ENCODE measurements at regions not wholly inside any gene's neighbourhood (a gene's known extent, or its start where the extent isn't known, plus 50 kb on each side); places are given as distances from the start of the nearest gene placed in this dataset.

DNA sequence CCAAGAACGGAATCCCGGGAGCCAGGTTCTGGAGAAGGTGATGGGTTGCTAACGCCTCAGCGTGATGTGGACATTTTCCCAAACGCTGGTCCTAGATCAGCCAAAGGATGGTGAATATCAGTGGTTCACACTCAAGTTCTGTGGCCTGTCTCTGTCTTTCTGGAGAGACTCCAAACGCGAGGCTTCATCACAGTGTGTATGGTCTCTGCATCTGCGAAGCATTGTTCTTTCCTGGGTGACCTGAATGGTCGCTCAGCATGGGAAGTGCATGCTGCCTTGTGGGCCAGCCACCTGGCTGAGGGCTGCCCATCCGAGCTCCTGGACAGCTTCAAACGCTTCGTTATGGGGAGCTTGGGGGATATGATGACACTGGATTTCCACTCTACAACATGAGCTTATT is 810.0 kb downstream of the TBC1D22A start:
- DNase-seq = no peak

DNA sequence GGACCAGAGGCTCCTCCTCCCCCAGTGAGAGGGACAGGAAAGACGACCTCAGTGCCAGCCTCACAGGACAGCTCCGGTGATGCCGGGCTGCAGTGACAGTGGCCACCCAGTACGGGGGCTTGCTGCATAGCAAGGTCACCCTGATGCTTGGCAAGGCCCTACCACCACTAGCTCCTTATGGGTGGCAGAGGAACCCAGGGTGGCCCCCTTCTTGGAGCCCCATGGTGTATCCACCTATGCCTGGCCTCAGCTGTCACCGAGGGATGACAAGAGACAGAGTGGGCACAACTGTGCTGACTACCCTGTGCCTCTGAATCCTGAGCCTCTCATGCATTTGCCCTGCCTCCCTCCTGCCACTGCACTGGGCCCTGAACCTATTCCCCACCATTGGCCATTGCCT is 809.2 kb downstream of the TBC1D22A start:
- DNase-seq = no peak

DNA sequence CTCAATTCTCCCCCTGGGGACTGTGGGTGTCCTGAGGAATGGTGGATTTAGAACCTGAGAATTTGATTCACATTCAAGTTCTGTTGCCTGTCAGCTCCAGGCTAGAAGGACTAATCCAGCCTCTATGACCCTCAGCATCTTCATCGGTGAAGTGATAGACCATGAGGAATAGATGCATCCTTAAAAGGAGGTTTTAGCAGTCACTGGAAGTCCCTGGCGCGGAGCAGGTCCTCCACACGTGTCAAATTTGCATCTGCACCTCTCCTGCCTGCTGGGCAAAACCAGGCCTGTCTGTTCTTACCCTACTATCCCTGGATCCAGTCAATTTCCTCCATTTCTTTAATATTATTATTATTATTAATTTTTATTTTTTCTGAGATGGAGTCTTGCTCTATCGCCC is 808.4 kb downstream of the TBC1D22A start:
- no peak for DNase-seq

DNA sequence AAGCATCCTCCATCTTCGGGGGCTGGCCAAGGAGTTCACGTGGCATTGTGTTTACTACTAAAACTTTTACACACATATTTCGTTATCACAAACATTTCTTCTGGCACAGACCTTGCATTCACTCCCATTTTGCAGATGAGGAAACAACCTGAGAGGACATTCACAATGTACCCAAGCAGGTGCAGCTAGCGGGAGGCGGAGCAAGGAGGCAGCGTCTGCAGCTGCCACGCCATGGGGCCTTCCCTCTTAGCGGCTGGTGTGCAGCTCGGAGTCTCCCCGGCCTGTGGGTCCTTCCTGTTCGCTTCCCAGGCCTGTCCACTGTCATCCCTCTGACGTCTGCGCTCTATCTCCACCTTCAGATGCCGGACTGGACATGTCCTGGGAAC is 807.8 kb downstream of the TBC1D22A start:
- DNase-seq = no peak

DNA sequence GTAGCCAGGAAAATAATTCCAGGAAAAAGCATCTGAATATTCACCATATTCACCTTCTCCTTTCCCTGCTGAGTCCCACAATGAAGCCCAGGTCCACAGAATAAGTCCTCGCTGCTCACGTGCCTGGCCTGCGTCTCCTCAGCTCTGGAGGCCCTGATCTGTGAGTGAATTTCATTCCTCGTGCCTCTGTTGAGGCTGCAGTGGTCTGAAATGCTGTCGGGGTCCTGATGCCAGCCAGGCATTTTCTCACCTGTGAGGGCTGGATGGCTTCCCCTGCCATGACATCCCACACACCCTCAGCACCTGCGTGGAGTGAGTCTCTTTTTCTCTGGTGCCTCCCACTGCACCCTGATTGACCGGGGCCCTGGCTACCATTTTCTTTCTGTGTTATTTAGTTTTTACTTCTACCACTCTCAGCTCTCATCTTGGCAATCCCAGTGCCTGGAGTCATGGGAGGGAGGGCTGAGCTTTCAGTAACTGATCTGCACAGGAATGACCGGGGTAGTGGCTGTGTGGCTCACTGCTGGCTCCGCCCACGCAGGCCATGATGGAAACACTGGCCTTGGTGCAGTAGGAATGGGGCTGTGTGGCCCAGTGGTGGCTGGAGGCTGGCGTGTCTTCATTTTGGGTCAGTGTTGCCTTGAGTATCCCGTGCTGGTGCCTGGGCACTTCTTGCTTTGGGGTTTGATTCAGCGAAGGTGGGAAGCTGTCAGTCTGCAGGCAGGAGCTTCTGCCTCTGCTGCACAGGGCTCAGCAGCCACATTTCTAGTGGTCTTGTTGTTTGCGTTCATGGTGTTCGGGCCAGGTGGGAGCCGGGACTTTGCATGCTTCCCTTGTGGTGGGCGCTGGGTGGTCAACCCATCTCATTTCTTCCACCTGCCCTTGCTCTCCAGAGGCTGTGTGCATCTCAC is 807.2 kb downstream of the TBC1D22A start:
- DNase-seq = no peak

DNA sequence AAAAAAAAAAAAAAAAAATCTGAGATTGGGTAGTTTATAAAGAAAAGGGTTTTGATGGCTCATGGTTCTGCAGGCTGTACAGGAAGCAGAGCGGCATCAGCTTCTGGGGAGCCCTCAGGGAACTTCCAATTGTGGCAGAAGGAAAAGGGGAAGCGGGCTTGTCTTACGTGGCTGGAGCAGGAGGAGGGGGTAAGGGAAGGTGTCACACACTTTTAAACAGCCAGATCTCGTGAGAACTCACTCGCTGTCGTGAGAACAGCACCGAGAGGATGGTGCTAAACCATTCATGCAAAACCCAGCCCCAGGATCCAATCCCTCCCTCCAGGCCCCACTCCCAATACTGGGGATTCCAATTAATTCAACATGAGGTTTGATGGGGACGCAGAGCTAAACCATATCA is 806.2 kb downstream of the TBC1D22A start:
- no peak for DNase-seq

DNA sequence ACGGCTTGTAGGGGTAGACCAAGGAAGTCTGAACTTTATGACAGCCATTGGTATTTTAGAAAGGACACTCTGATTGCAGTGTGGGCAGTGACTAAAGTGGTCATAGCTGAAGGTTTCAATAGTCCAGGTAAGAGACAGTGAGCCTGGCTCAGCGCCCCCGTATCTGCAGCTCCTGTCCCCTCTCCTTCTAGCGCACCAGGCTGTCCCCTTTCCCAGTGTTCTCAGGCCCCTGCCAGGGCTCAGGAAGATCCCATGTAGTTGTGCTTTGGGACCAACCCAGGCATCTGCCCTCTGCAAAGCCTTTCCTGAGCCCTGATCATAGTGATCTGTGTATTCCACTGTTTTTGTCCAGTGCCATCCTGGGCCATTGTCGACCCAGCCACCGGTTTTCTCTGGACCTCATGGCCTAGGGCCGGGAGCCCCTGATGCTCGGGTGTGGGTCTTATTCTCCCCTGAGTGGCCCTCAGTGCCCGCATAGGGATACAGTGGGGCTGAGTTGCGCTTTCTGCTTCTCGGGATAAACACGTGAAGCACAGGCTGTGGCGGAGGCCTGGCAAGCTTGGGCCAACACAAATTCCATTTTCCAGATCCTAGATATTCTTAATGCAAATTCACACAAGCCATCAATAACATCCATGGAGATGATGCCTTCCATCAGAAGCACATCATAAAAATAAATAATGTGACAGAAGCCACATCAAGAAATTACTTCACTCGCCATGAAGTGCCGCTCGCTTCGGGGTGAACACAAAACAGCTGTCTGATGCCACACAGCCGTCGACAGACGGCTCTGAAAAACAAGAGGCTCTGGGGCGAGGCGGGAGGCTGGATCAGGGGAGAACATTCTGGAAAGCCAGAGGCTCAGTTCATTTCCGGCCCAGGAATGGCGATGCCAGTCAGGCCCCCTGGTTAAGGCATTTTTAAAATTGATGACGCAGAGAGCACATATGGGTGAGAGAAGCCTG is 805.0 kb downstream of the TBC1D22A start:
- DNase-seq = no peak

DNA sequence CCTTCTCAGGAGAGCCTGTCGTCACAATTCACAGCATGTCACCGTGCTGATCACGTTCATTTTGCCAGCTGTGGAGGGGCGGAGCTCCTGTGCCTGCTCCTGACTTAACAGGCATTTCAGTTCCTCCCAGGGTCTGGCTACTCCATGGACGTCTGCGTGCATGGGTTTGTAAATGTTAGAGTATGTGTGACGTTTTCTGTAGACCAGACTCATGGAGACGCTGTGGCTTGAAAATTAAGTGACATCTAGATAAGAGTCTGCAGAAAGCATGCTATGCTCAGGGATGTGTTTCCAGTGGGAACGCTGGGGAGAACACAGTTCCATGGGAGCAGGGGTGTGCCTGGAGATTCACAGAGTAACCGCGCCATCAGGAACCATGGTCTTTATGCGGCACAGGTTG is 804.0 kb downstream of the TBC1D22A start:
- DNase-seq = no peak

DNA sequence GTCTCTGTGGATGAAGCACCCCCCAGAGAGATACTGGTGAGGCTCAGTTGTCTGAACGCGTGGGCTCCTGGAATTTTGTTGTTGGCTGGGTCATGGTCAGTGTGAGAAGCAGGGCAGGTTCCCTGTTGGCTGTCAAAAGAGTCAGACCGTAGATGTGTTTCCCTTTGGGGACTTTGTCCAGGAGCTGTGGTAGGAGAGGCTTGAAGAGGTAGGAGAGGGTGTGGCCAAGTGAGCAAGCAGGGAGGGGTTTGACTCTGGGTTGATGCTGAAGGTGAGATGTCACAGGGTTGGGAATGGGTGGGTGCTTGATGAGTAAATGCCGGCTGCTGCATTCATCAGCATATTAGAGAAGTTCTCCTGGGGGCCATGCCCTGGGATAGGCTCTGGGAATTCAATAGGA is 803.2 kb downstream of the TBC1D22A start:
- DNase-seq = no peak

DNA sequence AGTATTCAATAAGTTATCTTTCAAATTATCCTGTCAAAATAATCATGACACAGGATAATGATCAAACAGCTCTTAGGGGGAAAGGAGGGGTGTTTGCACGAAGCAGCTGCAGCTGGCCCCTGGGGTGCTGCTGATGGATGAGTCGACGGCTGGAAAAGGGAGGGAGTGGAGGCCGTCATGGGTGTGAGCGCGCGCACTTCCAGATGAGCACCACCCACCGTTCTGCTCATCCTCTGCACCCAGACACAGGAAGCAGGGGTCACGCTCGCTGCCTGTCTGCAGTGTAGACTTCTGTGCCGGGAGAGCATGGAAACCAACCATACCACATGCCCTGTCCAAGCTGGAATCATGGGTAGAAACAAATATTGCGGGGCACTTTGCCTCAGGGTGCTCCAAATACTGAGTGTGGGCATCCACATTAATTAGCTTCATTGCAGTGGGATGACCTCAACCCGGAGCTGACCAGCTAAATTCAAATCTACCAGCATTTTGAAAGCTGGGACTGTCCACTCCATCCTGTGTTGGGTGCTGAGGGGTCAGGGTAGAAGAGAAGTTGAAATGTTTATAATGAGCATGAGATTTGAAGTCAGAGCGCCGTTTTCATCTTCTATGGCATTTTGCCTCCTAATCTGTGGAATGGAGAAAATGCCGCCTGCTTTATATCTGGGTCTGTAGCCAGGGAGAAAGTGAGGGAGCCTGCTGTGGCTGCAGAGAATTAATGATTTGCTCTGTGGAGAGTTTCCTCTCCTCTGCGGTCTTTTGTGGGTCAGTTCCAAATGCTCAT is 802.4 kb downstream of the TBC1D22A start:
- DNase-seq = no peak

DNA sequence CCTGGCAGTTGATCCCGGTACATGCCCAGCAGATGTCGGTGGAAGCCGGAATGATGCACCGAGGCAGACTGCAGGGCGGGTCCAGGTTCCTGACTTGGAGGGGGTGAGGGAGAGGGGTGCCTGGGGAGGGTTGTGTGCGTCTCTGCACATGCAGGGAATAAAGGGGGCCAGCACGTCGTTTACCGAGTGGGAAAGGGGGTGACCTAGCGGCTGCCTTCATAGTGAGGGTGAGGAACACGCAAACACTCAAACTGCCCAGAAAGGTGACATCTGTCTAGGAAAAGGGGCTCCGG is 801.7 kb downstream of the TBC1D22A start:
- no peak for DNase-seq

DNA sequence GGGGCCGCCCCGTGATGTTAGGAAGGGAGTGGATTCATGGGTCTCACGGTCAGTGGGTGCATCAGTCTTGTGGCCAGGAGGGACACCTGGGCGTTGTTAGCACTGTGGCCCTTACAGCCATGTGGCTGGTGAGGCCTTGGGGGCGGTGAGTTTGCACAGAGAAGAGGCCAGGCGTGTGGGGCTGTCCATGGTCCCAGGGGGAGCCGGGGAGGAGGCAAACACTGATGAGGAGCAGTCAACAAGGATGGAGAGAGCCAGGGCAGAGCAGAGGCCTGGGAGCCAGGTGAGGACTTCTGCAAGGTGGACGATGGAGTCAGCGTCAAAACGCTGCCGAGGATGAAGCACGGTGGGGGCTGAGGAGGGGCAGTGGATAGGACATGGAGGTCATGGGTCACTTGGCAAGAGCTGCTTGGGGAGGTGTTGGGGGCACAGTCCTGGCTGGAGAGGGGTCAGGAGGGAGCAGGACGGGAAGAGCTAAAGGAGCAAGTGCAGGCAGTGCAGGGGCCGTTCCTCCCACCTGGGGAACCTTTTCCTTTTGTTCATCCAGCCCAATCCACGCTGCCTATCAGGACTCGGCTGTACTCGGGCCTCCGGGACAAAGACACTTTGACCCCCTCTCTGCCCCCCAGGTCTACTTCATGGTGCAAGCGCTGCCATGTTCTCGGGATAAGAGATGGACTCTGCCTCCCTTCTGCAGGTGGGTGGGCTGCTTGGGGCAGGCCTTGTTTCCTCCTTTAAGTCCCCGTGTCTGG is 801.1 kb downstream of the TBC1D22A start:
- DNase-seq = no peak

DNA sequence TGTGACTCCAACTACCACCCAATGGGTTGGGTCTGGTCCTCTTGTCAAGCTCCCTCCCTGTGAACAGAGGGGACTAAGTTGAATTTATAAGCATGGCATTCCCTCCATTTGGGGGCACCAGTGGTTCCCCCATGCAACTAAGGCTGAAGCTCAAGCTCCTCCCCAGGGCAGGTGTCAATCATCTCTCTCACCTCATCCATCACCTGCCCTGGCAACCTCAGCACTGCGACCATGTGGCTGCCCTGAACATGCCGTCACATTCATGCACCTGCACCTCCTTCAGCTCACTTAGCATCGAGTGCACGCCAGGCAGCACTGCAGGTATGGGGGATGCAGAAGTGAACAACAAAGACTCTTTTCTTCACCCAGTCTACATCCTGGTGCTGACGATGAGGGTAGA is 799.3 kb downstream of the TBC1D22A start:
- DNase-seq = no peak

DNA sequence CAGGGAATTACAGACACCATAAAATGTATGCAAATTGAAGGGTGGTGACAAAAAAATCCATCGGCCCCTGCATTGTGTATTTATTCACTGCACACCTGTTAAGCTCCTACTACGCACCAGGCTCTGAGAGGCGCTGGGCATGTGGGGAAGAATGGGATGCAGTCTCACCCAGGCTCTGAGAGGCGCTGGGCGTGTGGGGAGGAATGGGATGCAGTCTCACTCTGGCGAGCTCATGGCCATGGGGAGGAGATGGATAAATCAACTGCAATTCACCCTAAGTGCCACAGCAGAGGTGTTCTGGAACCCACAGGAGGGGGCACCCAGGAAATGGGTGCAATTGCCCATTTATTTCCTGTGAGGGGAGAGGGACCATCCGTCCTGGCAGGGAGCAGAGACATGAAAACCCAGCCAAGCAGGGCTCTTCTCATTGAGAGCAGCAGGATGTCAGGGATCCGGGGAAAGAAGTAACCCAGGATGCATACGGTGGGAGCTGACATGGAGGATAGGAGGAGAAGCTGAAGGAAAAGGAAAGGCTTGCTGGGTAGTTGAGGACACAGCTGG is 798.7 kb downstream of the TBC1D22A start:
- DNase-seq = no peak

DNA sequence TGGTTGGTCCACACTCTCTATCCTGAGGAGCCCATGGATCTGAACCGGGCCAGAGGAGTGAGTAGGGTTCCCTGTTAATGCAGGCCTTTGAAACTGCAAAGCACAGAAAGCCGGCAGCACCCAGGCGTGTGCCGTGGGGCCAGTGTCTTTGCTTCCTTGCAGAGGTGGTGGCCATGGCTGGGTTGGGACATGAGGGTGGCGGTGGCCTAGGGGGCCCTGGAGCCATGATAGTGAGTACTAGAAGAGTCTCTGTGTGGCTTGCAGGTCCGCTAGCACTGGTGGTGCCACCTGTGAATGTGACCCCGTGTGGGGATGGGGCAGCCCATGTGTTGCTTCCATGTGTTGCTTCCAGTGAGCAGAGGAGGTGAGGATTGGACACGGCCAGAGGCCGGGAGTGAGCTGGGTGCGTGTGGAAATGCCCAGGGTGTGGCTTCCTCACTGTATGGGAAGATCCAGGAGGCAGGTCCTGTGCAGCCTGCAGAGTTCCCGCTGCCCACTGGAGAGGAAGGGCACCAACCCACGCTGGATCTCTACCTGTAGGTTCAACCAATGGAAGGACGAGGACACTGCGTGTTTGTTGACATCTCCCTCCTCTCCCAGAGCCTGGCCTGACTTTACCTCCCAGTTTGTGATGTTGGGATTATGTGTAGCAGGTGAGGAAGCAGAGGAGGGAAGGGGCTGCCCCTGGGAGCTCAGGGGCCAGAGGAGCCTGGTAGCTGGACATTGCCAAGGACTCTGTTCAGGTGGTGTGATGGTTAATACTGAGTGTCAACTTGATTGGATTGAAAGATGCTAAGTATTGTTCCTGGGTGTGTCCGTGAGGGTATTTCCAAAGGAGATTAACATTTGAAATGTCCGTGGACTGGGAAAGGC is 796.6 kb downstream of the TBC1D22A start:
- DNase-seq = no peak

DNA sequence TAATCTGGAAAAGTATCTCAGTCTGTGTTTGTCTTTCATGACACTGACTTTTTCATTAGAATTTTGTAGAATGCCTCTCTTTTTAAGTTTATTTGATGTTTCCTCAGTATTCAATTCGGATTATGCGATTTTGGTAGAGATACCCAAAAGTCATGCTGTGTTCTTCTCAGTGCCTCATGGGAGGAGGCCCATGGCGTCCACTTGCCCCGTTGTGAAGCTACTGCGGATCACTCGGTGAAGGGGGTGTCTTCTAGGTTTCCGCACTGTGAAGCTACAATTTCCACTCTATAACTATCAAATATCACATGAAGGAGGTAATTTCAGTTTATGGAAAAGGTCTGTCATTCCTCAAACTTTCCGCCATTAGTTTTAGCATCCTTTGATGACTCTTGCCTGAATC is 794.0 kb downstream of the TBC1D22A start:
- no peak for DNase-seq

DNA sequence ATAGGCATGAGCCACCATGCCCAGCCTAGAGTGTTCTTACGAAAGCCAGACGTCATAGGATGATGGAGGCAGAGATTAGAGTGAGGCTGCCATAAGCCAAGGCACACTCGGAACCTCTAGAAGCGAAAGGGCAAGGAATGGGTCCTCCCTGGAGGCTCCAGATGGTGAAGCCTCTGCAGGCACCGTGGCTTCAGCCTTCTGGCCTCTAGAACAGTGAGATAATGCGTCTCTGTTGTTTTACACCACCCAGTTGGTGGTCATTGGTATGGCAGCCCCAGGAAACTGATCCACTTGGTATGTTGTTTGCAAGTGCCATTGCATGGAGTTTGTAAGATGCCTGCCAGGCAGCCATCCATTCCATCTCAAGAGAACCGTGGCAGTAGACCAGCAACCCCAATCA is 791.0 kb downstream of the TBC1D22A start:
- DNase-seq = no peak

DNA sequence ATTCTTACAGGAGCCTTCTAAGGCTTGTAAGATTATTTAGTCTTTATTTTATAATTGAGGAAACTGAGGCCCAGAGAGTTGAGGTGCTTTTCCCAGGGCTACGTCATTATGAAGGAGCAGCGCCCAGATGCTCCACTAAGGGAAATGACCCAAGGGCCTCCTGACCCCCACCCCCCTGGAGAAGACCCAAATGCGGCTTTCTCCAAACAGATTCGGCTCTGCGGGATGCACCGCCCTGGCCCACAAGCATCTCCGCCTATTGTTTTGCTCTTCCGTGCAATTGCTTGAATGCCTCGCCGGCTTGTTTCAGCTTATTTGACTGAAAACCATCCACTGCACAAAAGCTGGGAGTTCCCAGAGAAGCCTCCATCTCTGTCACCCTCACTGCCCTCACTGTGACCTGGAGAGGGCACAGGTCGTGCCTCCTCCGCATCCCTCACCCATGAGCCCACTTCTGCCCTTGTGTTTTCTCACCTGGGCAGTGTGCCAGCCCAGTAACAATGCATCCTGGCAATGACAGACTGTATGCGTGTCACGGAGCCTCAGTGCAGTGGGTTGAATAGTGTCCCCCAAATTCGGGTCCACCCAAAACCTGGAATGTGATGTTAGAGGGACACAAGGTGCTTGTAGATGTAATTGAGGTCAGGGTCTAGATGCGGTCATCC is 790.2 kb downstream of the TBC1D22A start:
- no peak for DNase-seq

DNA sequence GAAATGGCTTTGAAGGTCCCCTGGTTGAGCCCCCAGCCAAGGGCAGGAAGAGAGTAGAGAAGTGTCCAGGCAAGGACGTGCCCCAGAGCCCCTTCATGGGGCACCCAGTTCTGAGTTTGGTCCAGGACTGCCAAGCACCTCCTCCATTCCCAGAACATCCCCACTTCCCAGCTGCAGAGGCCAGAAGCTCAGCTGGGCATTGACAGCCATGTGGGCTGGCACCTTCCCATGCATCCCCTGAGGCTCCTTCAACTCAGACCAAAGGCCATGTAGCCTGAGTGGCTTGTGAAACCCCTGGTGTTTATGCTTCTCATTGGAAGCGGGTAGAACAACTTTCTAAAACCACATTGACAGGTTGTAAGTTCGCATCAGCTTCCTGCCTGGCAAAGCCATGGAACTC is 789.6 kb downstream of the TBC1D22A start:
- DNase-seq = no peak

DNA sequence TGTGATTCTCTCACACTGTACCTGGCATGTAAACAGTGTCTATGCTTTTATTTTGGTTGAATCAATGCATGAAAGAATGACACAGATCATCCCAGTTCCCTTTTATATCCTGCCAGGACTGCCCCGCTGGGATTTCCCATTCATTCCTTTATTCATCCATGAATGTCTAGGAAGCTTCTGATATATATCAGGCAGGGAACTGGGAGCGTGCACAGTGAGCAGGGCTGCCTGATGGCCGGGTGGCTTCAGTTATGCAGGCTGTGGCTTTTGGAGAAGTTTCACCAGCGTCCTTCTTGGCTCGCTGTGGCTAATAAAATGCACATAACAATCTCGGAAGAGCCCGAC is 789.0 kb downstream of the TBC1D22A start:
- DNase-seq = no peak
